Adrenal gland (tissue), 9 donors: ENCODE measurements at regions not wholly inside any gene's neighbourhood (a gene's known extent, or its start where the extent isn't known, plus 50 kb on each side); places are given as distances from the start of the nearest gene placed in this dataset.
A peak's percentile ranks its signal among the peaks of the same experiment; 100 is the strongest.
"Not testable (repeated sequence)": the region's sequence is repeated elsewhere in the genome, so short reads cannot be mapped to it uniquely, and the experiment has no call there.

ENCODE experiments used
- DNase-seq, 7 donors: peaks; one replicate each; pipeline ENCODE4 v3.0.0-alpha.2; 2019 to 2020
- H3K27ac ChIP-seq, 5 donors: fragments of 200-600 bp; sonication (generic) in 4 of 5; 1 replicate in 3 of 5; 2 replicates in 2 of 5; pipeline versions ENCODE4 v1.5.1 to v1.8.0; 2016 to 2020; ENCODE audit warnings: mild to moderate bottlenecking in 1 of 5
- H3K27me3 ChIP-seq: fragments of 200-600 bp; 2 replicates; pipeline ENCODE4 v1.8.0; 2021
- H3K36me3 ChIP-seq, 2 donors: fragments of 200-600 bp; replicated peaks in 1 of 2; 1 replicate in 1 of 2; 2 replicates in 1 of 2; pipeline versions ENCODE4 v1.5.1 to v1.8.0; 2018 to 2022
- H3K4me1 ChIP-seq, 2 donors: fragments of 200-600 bp; replicated peaks in 1 of 2; 1 replicate in 1 of 2; 2 replicates in 1 of 2; pipeline versions ENCODE4 v1.5.1 to v1.8.0; 2018 to 2021
- H3K4me3 ChIP-seq, 4 donors: fragments of 200-600 bp; sonication (generic) in 3 of 4; one replicate each; pipeline ENCODE4 v1.5.1; 2016 to 2018
- H3K9me3 ChIP-seq, 3 donors: fragments of 200-600 bp; sonication (generic) in 1 of 3; replicated peaks in 1 of 3; 1 replicate in 2 of 3; 2 replicates in 1 of 3; pipeline versions ENCODE4 v1.5.1 to v1.8.0; 2016 to 2021
- POLR2A ChIP-seq, 2 donors: fragments of 450-650 bp; IDR thresholded peaks; one replicate each; pipeline ENCODE4 v1.6.1; 2017; ENCODE audit warnings: antibody characterized with exemption in 2 of 2, mild to moderate bottlenecking in 2 of 2, moderate library complexity in 1 of 2
- WGBS, 4 donors: extraction: QIAGEN DNeasy Blood & Tissue Kit in 2 of 4; methylation state at CpG; one replicate each; pipeline versions ENCODE4 v1.1.5 to v1.1.7; 2013 to 2017; 5-methylcytosine and 5-hydroxymethylcytosine counted together
- intact Hi-C, 2 donors: fragments of 100-400 bp; cut with DNase I; formaldehyde crosslinking; loops; one replicate each; pipeline versions ENCODE4 v1.14.1 to v1.15.0; 2022 to 2023
- TF ChIP-seq, protein P1 (sequence below), 6 experiments: fragments of 450-650 bp in 4 of 6; fragments of 200-600 bp in 2 of 6; sonication (generic) in 1 of 6; IDR thresholded peaks; 1 replicate in 5 of 6; 2 replicates in 1 of 6; pipeline versions ENCODE4 v1.5.1 to v1.8.0; 2016 to 2021; ENCODE audit warnings: antibody characterized with exemption in 6 of 6, mild to moderate bottlenecking in 2 of 6, moderate library complexity in 1 of 6
- donor health status: healthy with polysubstance abuse.
- donor health status: Bipolar disorder and iron deficiency.
- donor health status: DM: yes; HTN: yes; CAD: no.
- donor health status: DM: no; HTN: no; CAD: no.
- donor health status: DM: no; HTN: no; CAD: no.

DNA sequence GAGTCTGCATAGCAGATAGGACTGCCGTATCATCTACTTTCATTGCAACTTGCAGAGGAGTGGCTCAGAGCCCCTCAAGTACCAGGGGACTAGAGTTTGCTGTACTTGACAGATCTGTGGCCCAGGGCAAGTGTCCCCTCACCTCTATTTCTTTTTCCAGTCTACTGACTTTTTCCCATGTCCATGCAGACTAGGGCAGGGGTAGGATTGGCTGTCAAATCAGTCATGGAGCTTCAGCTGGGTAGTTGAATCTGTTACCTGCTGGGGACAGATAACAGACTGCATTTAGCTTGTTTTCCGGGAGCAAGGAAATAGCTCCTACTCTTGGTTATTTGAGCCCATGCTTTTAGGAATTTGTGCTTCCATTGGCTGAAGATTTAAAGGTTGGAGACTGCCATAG, 121.0 kb upstream of the CDK13 start:
- Histone ChIP-seq H3K9me3 (peaks cover 0 to 6% (median 0%) of the 10 kb centered on the region in 3 donors), H3K27ac (no peak overlapping the region), H3K36me3 (no peaks in the 10 kb centered on the region), H3K27me3 (peaks cover 21% of the 10 kb centered on the region), H3K4me3 (no peak overlapping the region), H3K4me1 (peaks cover 0 to 9% of the 10 kb centered on the region in 2 donors)
- intact Hi-C loops = no loop called here
- no peak for DNase-seq
- TF ChIP-seq, protein P1, sequence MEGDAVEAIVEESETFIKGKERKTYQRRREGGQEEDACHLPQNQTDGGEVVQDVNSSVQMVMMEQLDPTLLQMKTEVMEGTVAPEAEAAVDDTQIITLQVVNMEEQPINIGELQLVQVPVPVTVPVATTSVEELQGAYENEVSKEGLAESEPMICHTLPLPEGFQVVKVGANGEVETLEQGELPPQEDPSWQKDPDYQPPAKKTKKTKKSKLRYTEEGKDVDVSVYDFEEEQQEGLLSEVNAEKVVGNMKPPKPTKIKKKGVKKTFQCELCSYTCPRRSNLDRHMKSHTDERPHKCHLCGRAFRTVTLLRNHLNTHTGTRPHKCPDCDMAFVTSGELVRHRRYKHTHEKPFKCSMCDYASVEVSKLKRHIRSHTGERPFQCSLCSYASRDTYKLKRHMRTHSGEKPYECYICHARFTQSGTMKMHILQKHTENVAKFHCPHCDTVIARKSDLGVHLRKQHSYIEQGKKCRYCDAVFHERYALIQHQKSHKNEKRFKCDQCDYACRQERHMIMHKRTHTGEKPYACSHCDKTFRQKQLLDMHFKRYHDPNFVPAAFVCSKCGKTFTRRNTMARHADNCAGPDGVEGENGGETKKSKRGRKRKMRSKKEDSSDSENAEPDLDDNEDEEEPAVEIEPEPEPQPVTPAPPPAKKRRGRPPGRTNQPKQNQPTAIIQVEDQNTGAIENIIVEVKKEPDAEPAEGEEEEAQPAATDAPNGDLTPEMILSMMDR (IDR thresholded peaks at IDR 0.05) = no peak
- no peak for TF ChIP-seq POLR2A (IDR thresholded peaks at IDR 0.05)
- WGBS, 4 donors = 87 to 93% (median 91%) methylated on average over 2 of the region's 2 CpGs

DNA sequence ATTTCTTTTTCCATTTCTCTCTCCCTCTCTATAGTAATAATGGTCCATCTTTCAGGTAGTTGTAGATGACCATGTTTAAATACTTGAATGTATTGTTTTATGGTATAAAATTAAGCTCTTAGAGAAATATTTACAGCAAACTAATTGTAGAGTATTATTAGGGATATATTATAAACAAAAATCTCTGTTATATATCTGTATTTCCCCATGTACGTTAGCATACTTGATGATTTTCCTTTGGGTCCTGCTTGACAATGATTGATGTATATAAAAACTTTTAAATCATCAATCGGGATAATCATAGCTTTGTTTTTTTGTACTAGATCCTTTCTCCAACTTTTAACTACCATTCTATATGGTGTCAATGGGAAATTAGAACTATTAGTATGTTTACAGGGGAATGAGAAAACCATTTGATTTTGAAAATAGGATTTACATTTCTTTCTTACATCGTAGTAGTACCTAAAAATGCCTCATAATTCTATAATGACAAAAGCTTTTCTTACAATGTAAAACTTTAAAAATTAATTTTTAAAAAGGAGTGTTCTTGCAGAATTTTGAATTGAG, 117.5 kb upstream of the CDK13 start:
- peaks cover 0 to 6% (median 0%) of the 10 kb centered on the region in 3 donors for H3K9me3 ChIP-seq
- no peak for DNase-seq
- intact Hi-C loops = no loop called here
- no peak for TF ChIP-seq POLR2A (IDR thresholded peaks at IDR 0.05)
- TF ChIP-seq, protein P1 (IDR thresholded peaks at IDR 0.05) = no peak
- peaks cover 0 to 9% of the 10 kb centered on the region in 2 donors for H3K4me1 ChIP-seq
- H3K27ac ChIP-seq = no peak overlapping the region
- peaks cover 17% of the 10 kb centered on the region for H3K27me3 ChIP-seq
- 54 to 59% (median 58%) methylated on average over 3 of the region's 3 CpGs for WGBS, 4 donors
- H3K36me3 ChIP-seq = no peaks in the 10 kb centered on the region
- H3K4me3 ChIP-seq = peak overlapping the region in 1 of 4 donors; percentile 66

DNA sequence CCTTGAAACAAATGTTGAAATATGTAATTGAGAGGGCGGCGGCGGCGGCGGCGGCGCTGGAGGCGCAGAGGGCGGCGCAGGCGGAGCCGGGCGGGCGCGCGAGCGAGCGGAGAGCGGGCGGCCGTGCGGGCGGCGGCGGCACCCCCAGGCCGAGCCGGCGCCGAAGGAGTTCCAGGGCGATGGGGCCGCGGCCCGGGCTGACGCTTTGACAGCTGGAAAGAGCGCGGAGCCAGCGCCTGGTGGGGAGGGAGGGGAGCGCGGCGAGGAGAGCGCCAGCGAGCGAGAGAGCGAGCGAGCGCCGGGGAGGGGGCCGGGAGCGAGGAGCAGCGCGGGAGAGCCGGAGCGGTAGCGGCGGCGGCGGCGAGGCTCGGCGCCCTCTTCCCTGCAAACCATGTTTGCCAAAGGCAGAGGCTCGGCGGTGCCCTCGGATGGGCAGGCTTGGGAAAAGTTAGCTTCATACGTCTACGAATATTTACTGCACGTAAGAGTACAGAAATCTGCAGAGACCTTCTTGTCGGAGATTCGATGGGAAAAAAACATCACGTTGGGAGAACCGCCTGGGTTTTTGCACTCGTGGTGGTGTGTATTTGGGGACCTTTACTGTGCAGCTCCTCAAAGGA, 116.8 kb upstream of the CDK13 start:
- intact Hi-C loops, H3K4me1 ChIP-seq, H3K36me3 ChIP-seq, H3K27ac ChIP-seq, H3K9me3 ChIP-seq: not testable (repeated sequence)
- H3K4me3 ChIP-seq = peak overlapping the region in 2 of 4 donors; percentile 28 to 66
- DNase-seq = peak in 6 of 7 donors; percentile 15 to 45 (median 36)
- 1 to 2% (median 1%) methylated on average over 28 to 71 of the region's 71 CpGs for WGBS, 4 donors
- peaks cover 17% of the 10 kb centered on the region for H3K27me3 ChIP-seq
- TF ChIP-seq, protein P1 (IDR thresholded peaks at IDR 0.05) = peak in 1 of 6 experiments; percentile 14

DNA sequence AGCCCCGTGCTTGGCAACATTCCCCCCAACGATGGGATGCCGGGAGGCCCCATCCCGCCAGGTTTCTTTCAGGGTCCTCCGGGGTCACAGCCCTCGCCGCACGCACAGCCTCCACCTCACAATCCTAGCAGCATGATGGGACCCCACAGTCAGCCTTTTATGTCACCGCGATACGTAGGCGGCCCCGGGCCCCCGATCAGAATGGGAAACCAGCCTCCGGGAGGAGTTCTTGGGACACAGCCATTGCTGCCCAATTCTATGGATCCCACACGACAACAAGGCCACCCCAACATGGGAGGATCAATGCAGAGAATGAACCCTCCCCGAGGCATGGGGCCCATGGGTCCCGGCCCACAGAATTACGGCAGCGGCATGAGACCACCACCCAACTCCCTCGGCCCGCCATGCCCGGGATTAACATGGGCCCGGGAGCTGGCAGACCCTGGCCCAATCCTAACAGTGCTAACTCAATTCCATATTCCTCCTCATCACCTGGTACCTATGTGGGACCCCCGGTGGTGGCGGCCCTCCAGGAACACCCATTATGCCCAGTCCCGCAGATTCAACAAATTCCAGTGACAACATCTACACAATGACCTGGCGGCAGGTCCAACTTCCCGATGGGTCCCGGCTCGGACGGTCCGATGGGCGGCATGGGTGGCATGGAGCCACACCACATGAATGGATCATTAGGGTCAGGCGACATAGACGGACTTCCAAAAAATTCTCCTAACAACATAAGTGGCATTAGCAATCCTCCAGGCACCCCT, 116.0 kb upstream of the CDK13 start:
- Histone ChIP-seq H3K4me3 (peak overlapping the region in 2 of 4 donors; percentile 28 to 66), H3K27me3 (peaks cover 12% of the 10 kb centered on the region)
- 27 to 67% (median 55%) methylated on average over 9 to 36 of the region's 36 CpGs for WGBS, 4 donors
- H3K4me1 ChIP-seq, H3K9me3 ChIP-seq, intact Hi-C loops, H3K27ac ChIP-seq, H3K36me3 ChIP-seq, DNase-seq: not testable (repeated sequence)
